C4-2B (cell line): ENCODE measurements at regions not wholly inside any gene's neighbourhood (a gene's known extent, or its start where the extent isn't known, plus 50 kb on each side); places are given as distances from the start of the nearest gene placed in this dataset.

Experiments used
- H3K27ac ChIP-seq: fragments of 450-650 bp; 2 replicates; pipeline ENCODE4 v1.5.1; 2017
- ZFX ChIP-seq: fragments of 450-650 bp; IDR thresholded peaks from 2 replicates; pipeline ENCODE4 v1.6.1; 2017
- TF ChIP-seq, protein P1 (sequence below): fragments of 450-650 bp; conservative IDR thresholded peaks from 2 replicates; pipeline ENCODE4 v1.5.1; 2017; ENCODE audit warnings: mild to moderate bottlenecking

DNA sequence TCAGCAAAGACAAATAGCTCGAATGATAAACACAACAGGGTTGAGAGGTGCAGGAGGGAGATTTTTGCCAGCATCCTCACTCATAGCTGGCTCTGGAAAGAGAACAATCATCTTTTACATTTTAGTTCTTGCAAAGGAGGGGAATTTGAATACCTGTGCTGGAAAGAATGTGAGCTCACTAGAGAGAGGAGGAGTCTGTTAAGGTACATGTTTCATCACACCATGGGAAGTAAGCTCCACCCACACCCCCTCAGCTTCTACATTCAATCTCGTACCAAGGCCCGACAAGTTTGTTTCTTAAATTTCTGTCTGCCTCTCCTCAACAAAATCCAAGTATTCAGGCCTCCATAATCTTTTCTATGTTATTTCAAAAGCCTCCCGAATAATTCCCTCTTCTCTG lies 254.6 kb downstream of the BRINP1 start:
- TF ChIP-seq, protein P1, sequence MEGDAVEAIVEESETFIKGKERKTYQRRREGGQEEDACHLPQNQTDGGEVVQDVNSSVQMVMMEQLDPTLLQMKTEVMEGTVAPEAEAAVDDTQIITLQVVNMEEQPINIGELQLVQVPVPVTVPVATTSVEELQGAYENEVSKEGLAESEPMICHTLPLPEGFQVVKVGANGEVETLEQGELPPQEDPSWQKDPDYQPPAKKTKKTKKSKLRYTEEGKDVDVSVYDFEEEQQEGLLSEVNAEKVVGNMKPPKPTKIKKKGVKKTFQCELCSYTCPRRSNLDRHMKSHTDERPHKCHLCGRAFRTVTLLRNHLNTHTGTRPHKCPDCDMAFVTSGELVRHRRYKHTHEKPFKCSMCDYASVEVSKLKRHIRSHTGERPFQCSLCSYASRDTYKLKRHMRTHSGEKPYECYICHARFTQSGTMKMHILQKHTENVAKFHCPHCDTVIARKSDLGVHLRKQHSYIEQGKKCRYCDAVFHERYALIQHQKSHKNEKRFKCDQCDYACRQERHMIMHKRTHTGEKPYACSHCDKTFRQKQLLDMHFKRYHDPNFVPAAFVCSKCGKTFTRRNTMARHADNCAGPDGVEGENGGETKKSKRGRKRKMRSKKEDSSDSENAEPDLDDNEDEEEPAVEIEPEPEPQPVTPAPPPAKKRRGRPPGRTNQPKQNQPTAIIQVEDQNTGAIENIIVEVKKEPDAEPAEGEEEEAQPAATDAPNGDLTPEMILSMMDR, result no peak
- TF ChIP-seq ZFX, result no peak
- H3K27ac ChIP-seq, result no peak overlapping the region
